NCI-H446 treated with DMSO at 0.1 percent for 48 hours (cell line): ENCODE measurements at regions not wholly inside any gene's neighbourhood (a gene's known extent, or its start where the extent isn't known, plus 50 kb on each side); places are given as distances from the start of the nearest gene placed in this dataset.
A peak's percentile ranks its signal among the peaks of the same experiment; 100 is the strongest.

Experiments used
- DNase-seq: peaks from one replicate; lab custom pipeline; 2025; lab: John Stamatoyannopoulos, UW

DNA sequence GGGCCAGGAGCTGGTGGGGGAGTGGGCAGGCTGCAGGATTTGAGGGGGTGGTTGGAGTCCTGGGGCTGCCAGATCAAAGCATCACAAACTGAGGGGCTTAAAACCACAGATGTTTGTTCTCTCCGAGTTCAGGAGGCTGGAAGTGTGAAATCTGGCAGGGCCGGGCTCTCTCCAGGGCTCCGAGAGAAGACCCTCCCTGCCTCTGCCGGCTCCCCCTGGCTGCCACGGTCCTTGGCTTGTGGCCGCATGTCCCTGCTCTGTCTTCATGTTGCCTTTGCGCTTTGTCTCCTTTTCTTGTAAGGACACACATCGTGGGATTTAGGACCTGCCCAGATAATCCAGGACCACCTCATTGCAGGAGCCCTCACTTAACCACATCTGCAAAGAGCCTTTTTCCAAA is 139.8 kb upstream of the GSE1 start:
- DNase-seq = no peak

- peak; percentile 11 for DNase-seq
Observed at GRCh38 chr16:85473909-85474620, 139.1 kb upstream of the GSE1 start.

- DNase-seq = no peak
Observed at GRCh38 chr16:85474621-85475217, 138.4 kb upstream of the GSE1 start.

DNA sequence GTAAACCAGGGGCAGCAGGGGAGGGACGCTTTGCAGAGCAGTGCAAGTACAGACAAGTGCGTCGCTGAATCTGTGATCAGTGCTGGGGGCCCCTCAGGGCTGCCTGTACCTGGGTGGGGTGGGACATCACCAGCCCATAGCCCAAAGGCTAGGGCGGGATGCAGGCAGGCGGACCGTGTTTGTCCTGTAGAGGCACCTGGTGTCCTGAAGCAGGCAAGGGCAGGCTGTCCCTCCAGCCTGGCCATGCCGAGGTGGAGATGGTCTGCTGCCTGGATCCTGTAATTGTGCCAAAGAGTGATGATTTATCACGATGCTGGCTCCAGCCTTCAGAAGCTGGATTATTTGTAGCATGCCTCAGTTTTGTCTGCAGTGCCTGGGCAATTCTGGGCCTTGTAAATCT is 137.9 kb upstream of the GSE1 start:
- peak; percentile 10 for DNase-seq

DNA sequence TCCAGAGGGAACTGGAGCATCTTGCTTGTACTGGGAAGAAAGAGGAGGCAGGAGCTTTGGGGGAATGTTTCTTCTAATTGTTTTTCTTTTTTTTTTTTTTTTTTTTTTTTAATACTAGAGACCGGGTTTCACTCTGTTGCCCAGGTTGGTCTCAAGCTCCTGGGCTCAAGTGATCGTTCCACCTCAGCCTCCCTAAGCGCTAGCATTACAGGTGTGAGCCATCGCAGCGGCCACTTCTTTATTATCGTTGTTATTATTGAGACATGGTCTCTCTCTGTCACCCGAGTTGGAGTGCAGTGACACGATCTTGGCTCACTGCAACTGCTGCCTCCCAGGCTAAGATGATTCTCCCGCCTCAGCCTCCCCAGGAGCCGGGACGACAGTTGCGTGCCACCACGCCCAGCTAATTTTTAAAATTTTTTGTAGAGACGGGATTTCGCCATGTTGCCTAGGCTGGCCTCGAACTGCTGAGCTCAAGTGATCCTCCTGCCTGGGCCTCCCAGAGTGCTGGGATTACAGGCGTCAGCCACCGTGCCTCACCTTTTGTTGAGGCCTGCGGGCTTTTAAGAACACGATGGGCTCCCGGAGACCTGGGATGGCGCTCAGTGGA is 137.3 kb upstream of the GSE1 start:
- no peak for DNase-seq

DNA sequence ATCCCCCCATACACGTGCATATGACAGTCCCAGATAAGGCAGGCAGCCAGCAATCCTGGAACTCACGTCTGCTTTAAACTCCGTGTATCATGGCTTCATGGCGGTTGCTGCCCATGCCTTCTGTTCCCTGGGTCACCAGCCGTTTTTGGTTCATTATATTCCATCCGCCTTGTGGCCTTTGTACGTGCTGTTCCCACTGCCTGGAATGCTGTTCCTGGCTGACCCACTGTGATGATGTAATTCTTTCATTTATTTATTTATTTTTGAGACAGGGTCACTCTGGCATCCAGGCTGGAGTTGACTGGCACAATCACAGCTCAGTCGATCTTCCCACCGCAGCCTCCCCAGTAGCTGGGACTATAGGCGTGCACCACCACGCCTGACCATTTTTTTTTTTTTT is 136.7 kb upstream of the GSE1 start:
- no peak for DNase-seq

- DNase-seq = no peak
Observed at GRCh38 chr16:85477801-85478363, 135.2 kb upstream of the GSE1 start.

DNA sequence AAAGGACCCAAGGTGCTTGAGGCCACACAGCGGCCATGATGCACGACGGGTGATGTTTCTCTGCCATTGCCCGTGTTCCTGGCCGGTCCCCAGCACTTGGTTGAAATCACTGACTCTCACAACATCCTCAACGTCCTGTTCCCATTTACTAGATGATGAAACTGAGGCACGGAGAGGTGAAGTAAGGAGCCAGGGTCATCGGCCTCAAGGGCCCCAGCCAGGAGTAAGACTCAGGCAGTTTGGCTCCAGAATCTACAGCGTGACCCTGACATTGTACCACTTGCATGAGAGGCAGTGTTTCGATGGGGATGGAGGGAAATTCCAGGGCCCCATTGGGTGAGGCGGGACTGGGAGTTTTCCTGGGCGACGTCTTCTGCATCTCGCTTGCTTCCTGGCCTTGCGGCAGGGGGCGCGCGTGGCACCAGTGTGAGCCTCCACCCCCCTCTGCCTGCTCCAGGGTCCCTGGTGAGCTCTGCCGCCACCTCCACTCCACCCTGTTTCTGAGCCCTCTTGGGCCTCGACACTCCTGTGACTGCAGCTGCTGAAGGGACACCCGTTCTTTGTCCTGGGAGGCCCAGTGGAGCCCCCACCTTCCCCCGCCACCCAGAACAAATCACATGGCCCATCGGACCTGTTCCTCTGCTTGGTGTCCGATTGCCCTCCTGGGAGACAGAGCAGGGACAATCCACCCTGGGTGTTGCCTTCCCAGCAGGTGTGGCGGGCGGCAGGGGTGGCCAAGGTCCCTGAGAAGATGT is 133.0 kb upstream of the GSE1 start:
- DNase-seq = no peak

DNA sequence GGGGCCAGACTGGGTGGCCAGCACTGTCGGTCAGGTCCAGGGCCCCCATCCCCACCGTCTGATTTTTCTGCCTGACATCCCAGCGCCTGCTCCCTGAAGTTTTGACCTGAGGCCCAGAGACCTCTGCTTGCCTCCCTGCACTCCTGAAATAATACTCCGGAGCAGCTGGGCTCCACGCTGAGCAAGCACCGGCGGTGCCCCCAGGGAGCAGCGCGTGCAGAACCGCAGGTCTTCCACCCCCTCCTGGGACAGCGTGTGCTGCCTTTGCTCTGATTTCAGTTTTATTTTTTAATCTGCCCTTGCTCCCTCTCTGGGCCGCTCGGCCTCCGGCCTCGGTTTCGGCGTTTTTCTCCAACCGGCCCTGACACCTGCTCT is 132.4 kb upstream of the GSE1 start:
- DNase-seq = no peak

- no peak for DNase-seq
Observed at GRCh38 chr16:85481206-85481605, 131.9 kb upstream of the GSE1 start.

GRCh38 chr16:85481738-85482137 is 131.4 kb upstream of the GSE1 start:
- no peak for DNase-seq

DNA sequence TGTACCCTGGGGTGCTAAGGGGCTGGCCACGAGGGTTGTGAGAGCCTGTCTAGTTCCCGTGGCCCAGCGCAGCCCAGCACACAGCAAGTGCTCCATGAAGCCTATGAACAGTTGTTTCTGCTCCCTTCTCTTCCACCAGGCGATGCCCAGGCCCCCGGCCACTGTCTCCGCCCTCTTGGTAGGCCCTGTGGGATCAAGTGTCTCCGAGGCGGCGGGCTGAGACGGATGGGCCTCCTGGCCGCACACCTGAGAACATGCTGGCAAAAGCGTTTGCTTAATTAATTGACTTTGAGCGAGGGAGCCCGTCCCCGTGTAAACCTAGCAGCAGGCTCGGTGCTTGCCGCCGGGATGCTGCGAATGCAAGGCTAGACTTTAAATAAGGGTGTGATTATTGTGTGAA is 129.7 kb upstream of the GSE1 start:
- DNase-seq = no peak

DNA sequence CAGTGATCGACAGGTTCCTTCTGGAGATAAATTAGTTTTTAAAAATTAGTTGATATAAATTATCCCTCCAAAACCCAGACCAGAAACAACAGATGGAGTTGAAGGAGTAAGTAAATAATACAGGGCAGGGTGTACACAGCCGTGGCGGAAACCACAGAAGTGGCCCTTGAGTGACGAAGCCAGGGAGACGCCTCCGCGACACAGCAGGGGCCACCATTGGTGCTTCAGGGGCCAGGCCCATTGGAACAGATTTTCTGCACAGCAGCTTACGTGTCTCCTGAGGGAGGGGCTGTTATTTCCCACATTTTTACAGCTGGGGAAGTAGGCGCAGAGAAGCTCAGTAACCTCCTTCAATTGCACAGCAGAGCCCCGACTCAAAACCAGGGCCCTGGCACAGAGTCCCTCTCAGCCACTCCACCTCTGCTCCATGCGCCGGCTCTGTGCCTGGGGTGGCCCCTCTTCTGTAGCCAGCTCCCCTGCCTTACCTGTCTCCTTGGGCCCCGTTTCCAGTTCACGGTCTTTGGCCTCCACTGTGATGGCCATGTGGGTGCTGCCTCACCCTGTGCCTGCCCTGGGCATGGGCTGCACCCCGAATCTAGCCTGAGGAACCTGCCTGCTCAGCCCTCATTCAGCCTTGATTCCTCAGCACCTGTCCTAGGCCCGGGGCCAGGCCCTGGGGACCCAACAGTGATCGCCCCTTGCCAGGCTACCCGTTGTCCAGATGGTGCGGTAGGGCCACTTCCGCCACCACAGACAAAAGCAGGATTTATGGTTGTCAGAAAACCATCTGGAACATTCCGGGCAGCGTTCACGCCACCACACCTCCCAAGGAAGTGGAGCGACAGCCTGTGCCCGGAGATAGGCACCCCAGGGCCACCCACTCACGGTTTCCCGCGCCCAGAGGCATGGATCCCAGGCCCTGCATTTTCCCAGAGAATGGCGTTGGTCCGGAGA is 128.5 kb upstream of the GSE1 start:
- DNase-seq = peak; percentile 61

DNA sequence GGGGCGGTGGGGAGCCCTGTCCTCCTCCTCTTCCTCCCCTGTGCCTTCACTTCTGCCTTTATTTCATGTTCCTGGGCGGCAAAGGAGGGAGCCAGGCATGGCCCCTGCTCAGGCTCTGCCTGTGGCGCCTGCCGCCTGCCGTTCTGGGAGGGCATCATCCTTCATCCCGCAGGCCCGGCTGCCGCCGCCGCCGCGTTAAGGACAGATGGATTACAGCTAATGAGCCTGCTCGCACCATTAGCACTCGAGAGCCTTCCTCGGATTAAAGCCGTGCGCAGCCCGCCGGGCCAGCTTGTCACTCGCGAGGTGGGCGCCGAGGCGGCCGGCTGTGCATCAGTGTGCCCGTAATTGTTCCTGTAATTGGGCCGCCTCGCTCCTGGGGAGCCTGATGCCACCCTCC is 127.7 kb upstream of the GSE1 start:
- no peak for DNase-seq

GRCh38 chr16:85486256-85486915 is 126.7 kb upstream of the GSE1 start:
- no peak for DNase-seq

- no peak for DNase-seq
Observed at GRCh38 chr16:85488414-85488813, 124.7 kb upstream of the GSE1 start.

DNA sequence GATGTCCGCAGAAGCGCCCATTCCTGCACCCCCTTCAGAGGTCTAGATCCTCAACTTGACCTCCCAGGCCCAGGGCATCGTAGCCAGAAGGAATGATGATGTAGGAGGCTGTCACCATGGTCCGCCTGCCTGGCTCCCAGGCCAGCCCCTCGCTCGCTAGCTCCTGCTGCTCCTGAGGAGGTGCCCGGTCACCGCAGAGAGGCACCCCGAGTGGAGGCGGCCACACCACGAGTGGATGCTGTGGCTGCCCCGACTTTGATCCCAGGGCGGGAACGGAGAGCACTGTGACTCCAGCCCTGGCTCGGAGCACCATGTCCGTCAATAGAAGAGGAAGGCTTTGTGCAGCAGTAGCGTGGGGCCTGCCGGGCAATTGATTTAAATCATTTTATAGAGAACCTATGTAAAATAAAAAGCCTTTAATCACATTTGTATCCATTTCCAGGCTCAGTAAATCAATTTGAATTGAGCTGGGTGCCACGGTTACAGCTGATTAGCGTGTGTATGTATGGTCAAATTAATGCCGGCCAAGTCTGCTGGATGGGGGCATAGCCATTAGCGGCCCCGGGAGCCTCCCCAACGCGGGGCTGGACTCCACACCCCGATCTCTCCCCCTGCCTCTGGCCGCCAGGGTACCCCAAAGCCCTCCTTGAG is 122.6 kb upstream of the GSE1 start:
- no peak for DNase-seq

- DNase-seq = no peak
Observed at GRCh38 chr16:85491058-85491771, 121.9 kb upstream of the GSE1 start.

- peak; percentile 3 for DNase-seq
Observed at GRCh38 chr16:85491798-85492294, 121.3 kb upstream of the GSE1 start.
